H1 (cell line): ENCODE measurements at regions not wholly inside any gene's neighbourhood (a gene's known extent, or its start where the extent isn't known, plus 50 kb on each side); places are given as distances from the start of the nearest gene placed in this dataset.

Experiments
- CTCF ChIA-PET: fragments of 300-600 bp; sonication (Branson Sonifier 250); formaldehyde crosslinking; loops from one replicate; lab custom pipeline; 2021; ENCODE audit not compliant: partially characterized antibody; lab: Charles Lee
- POLR2A ChIA-PET: fragments of 300-600 bp; sonication (Branson Sonifier 250); formaldehyde crosslinking; loops from one replicate; lab custom pipeline; 2021; ENCODE audit warnings: inconsistent platforms; ENCODE audit not compliant: partially characterized antibody; lab: Charles Lee
- DNase-seq, 2 experiments: peaks; one replicate each; pipeline versions ENCODE4 v3.0.0 to v3.0.0-alpha.2; 2010 to 2022; ENCODE audit warnings: low spot score in 2 of 2, low read depth in 1 of 2, mixed read lengths in 1 of 2
- FAIRE-seq: peaks from 2 replicates; lab custom pipeline; 2011; peaks lifted over from hg19 to GRCh38; lab: Jason Lieb, UNC
- H2AFZ ChIP-seq: 2 replicates; pipeline ENCODE4 v1.8.1; 2012; ENCODE audit warnings: low read length, inconsistent platforms
- H2AK5ac ChIP-seq: 2 replicates; pipeline ENCODE4 v1.6.1; 2013; ENCODE audit warnings: low read depth, low read length
- H2BK120ac ChIP-seq: replicated peaks from 2 replicates; pipeline ENCODE3; 2013; ENCODE audit warnings: low read depth, low read length, inconsistent platforms
- H2BK12ac ChIP-seq: 2 replicates; pipeline ENCODE4 v1.6.1; 2013; ENCODE audit warnings: low read depth, low read length
- H2BK15ac ChIP-seq: 2 replicates; pipeline ENCODE4 v1.6.1; 2013; ENCODE audit warnings: low read length
- H2BK20ac ChIP-seq: 2 replicates; pipeline ENCODE4 v1.6.1; 2013; ENCODE audit warnings: low read length
- H2BK5ac ChIP-seq: 2 replicates; pipeline ENCODE4 v1.6.1; 2013; ENCODE audit warnings: low read depth, low read length
- H3K14ac ChIP-seq: 2 replicates; pipeline ENCODE4 v1.6.1; 2013; ENCODE audit warnings: inconsistent platforms; ENCODE audit not compliant: insufficient read length
- H3K18ac ChIP-seq: 2 replicates; pipeline ENCODE4 v1.6.1; 2013; ENCODE audit warnings: low read length; ENCODE audit errors: extremely low read depth
- H3K23ac ChIP-seq: 2 replicates; pipeline ENCODE4 v1.6.1; 2013; ENCODE audit warnings: inconsistent platforms; ENCODE audit not compliant: insufficient read length
- H3K23me2 ChIP-seq: 2 replicates; pipeline ENCODE4 v1.6.1; 2013; ENCODE audit warnings: low read depth, low read length
- H3K27ac ChIP-seq: 2 replicates; pipeline ENCODE4 v1.6.1; 2011; ENCODE audit warnings: low read depth, low read length, inconsistent platforms
- H3K27me3 ChIP-seq, 4 experiments: replicated peaks in 1 of 4; 1 replicate in 1 of 4; 2 replicates in 3 of 4; pipeline versions ENCODE4 v1.6.1 to v1.8.1; 2011 to 2013; ENCODE audit warnings: low read length in 3 of 4, mild to moderate bottlenecking in 3 of 4, inconsistent platforms in 2 of 4, mixed read lengths in 2 of 4, moderate library complexity in 1 of 4; ENCODE audit not compliant: control insufficient read depth in 3 of 4, insufficient read depth in 3 of 4; ENCODE audit errors: extremely low read depth in 1 of 4
- H3K36me3 ChIP-seq, 4 experiments: 2 replicates each; pipeline versions ENCODE4 v1.6.1 to v1.8.1; 2011 to 2013; ENCODE audit warnings: mild to moderate bottlenecking in 4 of 4, low read length in 3 of 4, moderate library complexity in 2 of 4, control low read depth in 1 of 4, inconsistent platforms in 1 of 4; ENCODE audit not compliant: insufficient read depth in 4 of 4, control insufficient read depth in 2 of 4
- H3K4ac ChIP-seq: replicated peaks from 2 replicates; pipeline ENCODE3; 2013; ENCODE audit warnings: low read length, low read depth, mixed read lengths, inconsistent platforms; ENCODE audit not compliant: insufficient read length
- H3K4me1 ChIP-seq, 4 experiments: replicated peaks in 1 of 4; 1 replicate in 1 of 4; 2 replicates in 3 of 4; pipeline versions ENCODE4 v1.6.1 to v1.8.1; 2011 to 2013; ENCODE audit warnings: low read length in 3 of 4, inconsistent platforms in 2 of 4, mixed read lengths in 1 of 4; ENCODE audit not compliant: insufficient read depth in 4 of 4, control insufficient read depth in 3 of 4
- H3K4me2 ChIP-seq, 2 experiments: 2 replicates each; pipeline versions ENCODE4 v1.6.1 to v1.8.1; 2011 to 2013; ENCODE audit warnings: low read depth in 2 of 2, low read length in 2 of 2, control low read depth in 1 of 2, inconsistent platforms in 1 of 2, mild to moderate bottlenecking in 1 of 2; ENCODE audit not compliant: insufficient read depth in 1 of 2
- H3K4me3 ChIP-seq, 4 experiments: fragments of 200-600, 300-600 bp in 1 of 4; sonication (generic), shearing (Covaris generic), sonication (Bioruptor Twin) in 1 of 4; 2 replicates each; pipeline versions ENCODE4 v1.5.1 to v1.8.1; 2011 to 2016; ENCODE audit warnings: low read length in 4 of 4, low read depth in 3 of 4, control low read depth in 2 of 4, inconsistent platforms in 2 of 4, mild to moderate bottlenecking in 2 of 4, mixed read lengths in 1 of 4, moderate library complexity in 1 of 4; ENCODE audit not compliant: insufficient read depth in 2 of 4; ENCODE audit errors: extremely low read depth in 1 of 4
- H3K56ac ChIP-seq: replicated peaks from 2 replicates; pipeline ENCODE3; 2013; ENCODE audit warnings: low read depth, mild to moderate bottlenecking, mixed read lengths, low read length, inconsistent platforms; ENCODE audit not compliant: insufficient read length
- H3K79me1 ChIP-seq: 2 replicates; pipeline ENCODE4 v1.6.1; 2013; ENCODE audit warnings: low read depth, low read length, control low read depth
- H3K79me2 ChIP-seq, 2 experiments: 2 replicates each; pipeline versions ENCODE4 v1.6.1 to v1.8.1; 2012 to 2013; ENCODE audit warnings: low read length in 2 of 2, mild to moderate bottlenecking in 2 of 2, inconsistent platforms in 1 of 2; ENCODE audit not compliant: insufficient read depth in 2 of 2, control insufficient read depth in 1 of 2
- H3K9ac ChIP-seq, 4 experiments: replicated peaks in 1 of 4; 1 replicate in 1 of 4; 2 replicates in 3 of 4; pipeline versions ENCODE4 v1.6.1 to v1.8.1; 2011 to 2013; ENCODE audit warnings: low read depth in 3 of 4, low read length in 3 of 4, control low read depth in 2 of 4, mild to moderate bottlenecking in 2 of 4, moderate library complexity in 2 of 4, inconsistent platforms in 1 of 4; ENCODE audit errors: extremely low read depth in 1 of 4
- H3K9me3 ChIP-seq, 2 experiments: 2 replicates each; pipeline versions ENCODE4 v1.6.1 to v1.8.1; 2012 to 2013; ENCODE audit warnings: mild to moderate bottlenecking in 2 of 2, moderate library complexity in 2 of 2, control low read depth in 1 of 2, inconsistent platforms in 1 of 2, low read depth in 1 of 2, low read length in 1 of 2, mixed read lengths in 1 of 2; ENCODE audit not compliant: insufficient read depth in 2 of 2
- H4K20me1 ChIP-seq, 2 experiments: replicated peaks in 1 of 2; 2 replicates each; pipeline versions ENCODE3 to v1.8.1; 2011 to 2013; ENCODE audit warnings: inconsistent platforms in 2 of 2, low read length in 2 of 2, mild to moderate bottlenecking in 1 of 2; ENCODE audit not compliant: insufficient read depth in 2 of 2, control insufficient read depth in 1 of 2
- H4K5ac ChIP-seq: 2 replicates; pipeline ENCODE4 v1.6.1; 2013; ENCODE audit warnings: low read length, low read depth, mixed read lengths, inconsistent platforms; ENCODE audit not compliant: insufficient read length
- H4K8ac ChIP-seq: 2 replicates; pipeline ENCODE4 v1.8.0; 2013; ENCODE audit warnings: mild to moderate bottlenecking, moderate library complexity, low read length, inconsistent platforms; ENCODE audit not compliant: insufficient read depth; ENCODE audit errors: extremely low read depth
- H4K91ac ChIP-seq: replicated peaks from 2 replicates; pipeline ENCODE3; 2013; ENCODE audit warnings: low read length, mixed read lengths, inconsistent platforms; ENCODE audit not compliant: insufficient read length
- NANOG ChIP-seq: IDR thresholded peaks from 2 replicates; pipeline ENCODE4 v1.6.1; 2011; ENCODE audit warnings: low read length, low read depth, mild to moderate bottlenecking, inconsistent platforms; ENCODE audit not compliant: insufficient read depth, poor library complexity, severe bottlenecking
- RAD21 ChIP-seq, 2 experiments: IDR thresholded peaks in 1 of 2; conservative IDR thresholded peaks in 1 of 2; 2 replicates each; pipeline ENCODE4 v1.6.1; 2011; ENCODE audit warnings: low read depth in 2 of 2, low read length in 2 of 2, improper control_type of control experiment in 1 of 2, inconsistent platforms in 1 of 2, mild to moderate bottlenecking in 1 of 2, moderate library complexity in 1 of 2
- SP1 ChIP-seq: IDR thresholded peaks from 2 replicates; pipeline ENCODE4 v1.6.1; 2011; ENCODE audit warnings: low read depth, low read length

DNA sequence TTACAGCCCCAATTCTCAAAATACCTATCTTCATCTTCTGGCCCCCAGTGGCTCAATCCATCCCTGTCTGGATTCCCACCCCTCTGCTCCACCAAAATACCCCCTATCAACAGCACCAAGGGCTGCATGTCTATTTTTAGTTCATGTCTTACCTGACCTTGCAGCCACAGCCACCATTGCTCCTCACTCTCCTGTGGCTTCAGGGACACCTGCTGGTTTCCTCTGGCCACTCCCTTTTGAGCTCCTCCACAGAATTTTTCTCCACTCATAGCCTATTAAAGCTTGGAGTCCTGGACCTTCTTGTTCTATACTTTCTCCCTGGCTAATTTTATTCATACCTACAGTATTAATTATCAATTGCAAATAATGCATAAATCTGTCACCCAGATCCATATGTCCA lies 125.3 kb upstream of the NGF start:
- Histone ChIP-seq H3K23ac (no peak overlapping the region), H2BK12ac (no peak overlapping the region), H3K18ac (no peak overlapping the region), H4K20me1 (no peaks in the 10 kb centered on the region), H3K79me2 (no peaks in the 10 kb centered on the region), H3K79me1 (no peaks in the 10 kb centered on the region), H3K4me2 (no peak overlapping the region), H4K5ac (no peak overlapping the region), H3K56ac (no peak overlapping the region), H4K91ac (no peak overlapping the region), H3K27ac (no peak overlapping the region), H3K14ac (no peak overlapping the region), H2BK20ac (no peak overlapping the region)
- no peak for FAIRE-seq
- ChIA-PET POLR2A (no interaction called here), CTCF (interaction anchor here (0.6 to 4.2 kb wide), 9 partner anchors 10 to 325 kb away, joined by 3 to 46 read pairs (median 4); no protein-coding TSS in a partner anchor)
- TF ChIP-seq NANOG (no peak), SP1 (no peak), RAD21 (IDR thresholded peaks at IDR 0.05 in 1 of 2, conservative IDR thresholded peaks at IDR 0.05 in 1 of 2; ENCODE audit: low read depth in 2 of 2, low read length in 2 of 2) (peak; percentile 29 to 43; a peak in 3 of 4 replicates)
- TF ChIP-seq, all 59 proteins: peak for 1
- Histone ChIP-seq H4K8ac (no peak overlapping the region), H2AFZ (no peak overlapping the region), H2BK120ac (no peak overlapping the region), H3K4me3 (no peak overlapping the region), H3K4me1 (no peaks in the 10 kb centered on the region), H3K36me3 (no peaks in the 10 kb centered on the region), H3K9me3 (no peaks in the 10 kb centered on the region), H3K4ac (no peak overlapping the region), H2AK5ac (no peak overlapping the region), H3K23me2 (no peaks in the 10 kb centered on the region), H2BK5ac (no peak overlapping the region), H3K27me3 (no peaks in the 10 kb centered on the region), H2BK15ac (no peak overlapping the region), H3K9ac (no peak overlapping the region)
- DNase-seq = peak in 1 of 2 experiments; percentile 20
